ENCODE measurements at regions not wholly inside any gene's neighbourhood (a gene's known extent, or its start where the extent isn't known, plus 50 kb on each side); places are given as distances from the start of the nearest gene placed in this dataset.

- no peak for FAIRE-seq
These were observed 165.7 kb downstream of the OTUD1 start for GRCh38 chr10:23604613-23605012.

More at GRCh38 chr10:23604613-23605012, 165.7 kb downstream of the OTUD1 start:
- WGBS, 2 experiments (ENCODE audit: extremely low coverage in 1 of 2, insufficient coverage in 1 of 2, insufficient read length in 1 of 2, insufficient replicate concordance in 2 of 2, low coverage in 1 of 2, low lambda C conversion rate in 2 of 2, missing lambda C conversion rate in 1 of 2): 90% methylated on average over 2 of the region's 2 CpGs; no CpG with 5 or more reads in 1 of the 2 experiments
- TF ChIP-seq MAFK (IDR thresholded peaks at IDR 0.05; ENCODE audit: low read depth, low read length): no peak
- TF ChIP-seq JUN (IDR thresholded peaks at IDR 0.05; ENCODE audit: low read depth, low read length): no peak
- TF ChIP-seq EP300 (IDR thresholded peaks at IDR 0.05; ENCODE audit: borderline replicate concordance in 1 of 2, low read depth in 2 of 2, low read length in 2 of 2): no peak
- TF ChIP-seq SIX5 (IDR thresholded peaks at IDR 0.05; ENCODE audit: low read depth, low read length): no peak
- no peak for TF ChIP-seq RBBP5 (IDR thresholded peaks at IDR 0.05; ENCODE audit: borderline replicate concordance, low read depth, low read length)
- TF ChIP-seq RNF2 (IDR thresholded peaks at IDR 0.05; ENCODE audit: borderline replicate concordance, low read depth, low read length, missing control alignments, poor library complexity, severe bottlenecking): no peak
- TF ChIP-seq KDM5A (IDR thresholded peaks at IDR 0.05; ENCODE audit: low read length): no peak
- TF ChIP-seq ZNF274 (IDR thresholded peaks at IDR 0.05; ENCODE audit: borderline replicate concordance, extremely low read depth, low read length): no peak
- no peak for TF ChIP-seq TAF1 (IDR thresholded peaks at IDR 0.05; ENCODE audit: low read depth, low read length)
- no peak for TF ChIP-seq MAX (IDR thresholded peaks at IDR 0.05)
- Histone ChIP-seq H2BK12ac (ENCODE audit: low read depth, low read length) (no peak overlapping the region), H2BK5ac (ENCODE audit: low read depth, low read length) (no peak overlapping the region), H3K14ac (ENCODE audit: insufficient read length) (no peak overlapping the region), H2BK15ac (ENCODE audit: low read length) (no peak overlapping the region), H3K27me3 (replicated peaks in 1 of 4; ENCODE audit: control insufficient read depth in 3 of 4, extremely low read depth in 1 of 4, insufficient read depth in 3 of 4, low read length in 3 of 4) (no peaks in the 10 kb centered on the region), H3K4me3 (ENCODE audit: extremely low read depth in 1 of 4, insufficient read depth in 2 of 4, low read depth in 3 of 4, low read length in 4 of 4) (no peak overlapping the region), H3K79me1 (ENCODE audit: low read depth, low read length) (no peaks in the 10 kb centered on the region), H3K56ac (replicated peaks; ENCODE audit: insufficient read length, low read depth, low read length) (no peak overlapping the region), H4K5ac (ENCODE audit: insufficient read length, low read depth, low read length) (no peak overlapping the region), H2AFZ (ENCODE audit: low read length) (no peak overlapping the region), H3K4me1 (replicated peaks in 1 of 4; ENCODE audit: control insufficient read depth in 3 of 4, insufficient read depth in 4 of 4, low read length in 3 of 4) (no peaks in the 10 kb centered on the region), H3K36me3 (ENCODE audit: control insufficient read depth in 2 of 4, insufficient read depth in 4 of 4, low read length in 3 of 4) (no peaks in the 10 kb centered on the region), H3K9me3 (ENCODE audit: insufficient read depth in 2 of 2, low read depth in 1 of 2, low read length in 1 of 2) (peaks cover under 1 to 3% of the 10 kb centered on the region in 2 experiments; a peak in 2 of 4 replicates), H3K23ac (ENCODE audit: insufficient read length) (no peak overlapping the region), H4K91ac (replicated peaks; ENCODE audit: insufficient read length, low read length) (no peak overlapping the region), H3K27ac (ENCODE audit: low read depth, low read length) (no peak overlapping the region), H4K8ac (ENCODE audit: extremely low read depth, insufficient read depth, low read length) (no peak overlapping the region), H3K4me2 (ENCODE audit: insufficient read depth in 1 of 2, low read depth in 2 of 2, low read length in 2 of 2) (no peak overlapping the region), H3K79me2 (ENCODE audit: control insufficient read depth in 1 of 2, insufficient read depth in 2 of 2, low read length in 2 of 2) (no peaks in the 10 kb centered on the region), H2BK20ac (ENCODE audit: low read length) (no peak overlapping the region), H3K18ac (ENCODE audit: extremely low read depth, low read length) (no peak overlapping the region), H2AK5ac (ENCODE audit: low read depth, low read length) (no peak overlapping the region), H4K20me1 (replicated peaks in 1 of 2; ENCODE audit: control insufficient read depth in 1 of 2, insufficient read depth in 2 of 2, low read length in 2 of 2) (no peaks in the 10 kb centered on the region), H3K23me2 (ENCODE audit: low read depth, low read length) (no peaks in the 10 kb centered on the region), H3K9ac (replicated peaks in 1 of 4; ENCODE audit: extremely low read depth in 1 of 4, low read depth in 3 of 4, low read length in 3 of 4) (no peak overlapping the region), H3K4ac (replicated peaks; ENCODE audit: insufficient read length, low read depth, low read length) (no peak overlapping the region), H2BK120ac (replicated peaks; ENCODE audit: low read depth, low read length) (no peak overlapping the region)
- no peak for DNase-seq (ENCODE audit: low read depth in 1 of 2, low spot score in 2 of 2)
- CTCF ChIA-PET (ENCODE audit: partially characterized antibody): interaction anchor here (0.6 to 1.6 kb wide), 3 partner anchors 16 to 266 kb away, joined by 3 read pairs; no protein-coding TSS in a partner anchor
- POLR2A ChIA-PET (ENCODE audit: partially characterized antibody): no interaction called here
